Lung (tissue), 11 donors: ENCODE measurements at regions not wholly inside any gene's neighbourhood (a gene's known extent, or its start where the extent isn't known, plus 50 kb on each side); places are given as distances from the start of the nearest gene placed in this dataset.

Experiments
- ATAC-seq: fragments of 200-7000 bp; cut with Tn5 transposase; one replicate; pipeline ENCODE4 v1.9.1; 2020; ENCODE audit warnings: moderate number of reproducible peaks; ENCODE audit not compliant: insufficient read depth, low FRiP score
- DNase-seq, 3 donors: peaks; one replicate each; pipeline ENCODE4 v3.0.0-alpha.2; 2013 to 2017
- H3K27ac ChIP-seq, 2 donors: one replicate each; pipeline ENCODE4 v1.5.1; 2013; ENCODE audit warnings: mild to moderate bottlenecking in 2 of 2, moderate library complexity in 2 of 2, control low read depth in 1 of 2, inconsistent platforms in 1 of 2, low read depth in 1 of 2, low read length in 1 of 2
- H3K27me3 ChIP-seq, 3 donors: one replicate each; pipeline ENCODE4 v1.5.1; 2013; ENCODE audit warnings: low read length in 2 of 3; ENCODE audit not compliant: control insufficient read depth in 3 of 3, insufficient read depth in 3 of 3
- H3K36me3 ChIP-seq, 4 donors: one replicate each; pipeline ENCODE4 v1.5.1; 2013; ENCODE audit warnings: low read length in 4 of 4, mild to moderate bottlenecking in 1 of 4, moderate library complexity in 1 of 4; ENCODE audit not compliant: control insufficient read depth in 4 of 4, insufficient read depth in 4 of 4
- H3K4me1 ChIP-seq, 5 donors: one replicate each; pipeline ENCODE4 v1.5.1; 2013; ENCODE audit warnings: low read length in 5 of 5, mild to moderate bottlenecking in 2 of 5, moderate library complexity in 1 of 5; ENCODE audit not compliant: control insufficient read depth in 5 of 5, insufficient read depth in 5 of 5
- H3K4me3 ChIP-seq: one replicate; pipeline ENCODE4 v1.5.1; 2013; ENCODE audit warnings: mild to moderate bottlenecking, control low read depth, moderate library complexity
- H3K9ac ChIP-seq, 2 donors: one replicate each; pipeline ENCODE4 v1.5.1; 2013; ENCODE audit warnings: low read length in 2 of 2, control low read depth in 1 of 2; ENCODE audit not compliant: insufficient read depth in 1 of 2
- H3K9me3 ChIP-seq, 4 donors: one replicate each; pipeline ENCODE4 v1.5.1; 2013; ENCODE audit warnings: low read length in 3 of 4, mild to moderate bottlenecking in 1 of 4, moderate library complexity in 1 of 4; ENCODE audit not compliant: control insufficient read depth in 4 of 4, insufficient read depth in 3 of 4
- CTCF ChIP-seq: IDR thresholded peaks from 2 replicates; pipeline ENCODE4 v1.5.1; 2012; ENCODE audit warnings: mild to moderate bottlenecking; ENCODE audit errors: control extremely low read depth, extremely low read depth
- WGBS, 2 donors: extraction: QIAGEN DNeasy Blood & Tissue Kit; methylation state at CpG; one replicate each; pipeline ENCODE4 v1.1.7; 2013; 5-methylcytosine and 5-hydroxymethylcytosine counted together
- donor health status: control.
- donor health status: control.
- donor health status: Bipolar disorder and iron deficiency.
- donor health status: healthy.
- donor health status: DM: yes; HTN: yes; CAD: no.

- no peak for TF ChIP-seq CTCF
- Histone ChIP-seq H3K9me3 (peaks cover 0 to 9% (median 2%) of the 10 kb centered on the region in 4 donors), H3K36me3 (no peaks in the 10 kb centered on the region), H3K4me3 (no peak overlapping the region), H3K27ac (no peak overlapping the region), H3K4me1 (no peaks in the 10 kb centered on the region), H3K9ac (no peak overlapping the region), H3K27me3 (no peaks in the 10 kb centered on the region)
- ATAC-seq (no peak), DNase-seq (no peak)
Measured at GRCh38 chr18:33517950-33518349, 60.1 kb upstream of the ASXL3 start.

GRCh38 chr18:33513027-33513426 lies 65.0 kb upstream of the ASXL3 start:
- DNase-seq: no peak
- H3K4me1 ChIP-seq: no peaks in the 10 kb centered on the region
- ATAC-seq: no peak

GRCh38 chr18:33507019-33507418 lies 66.5 kb upstream of the CCDC178 start:
- no peak for ATAC-seq
- Histone ChIP-seq H3K4me3 (no peak overlapping the region), H3K4me1 (no peaks in the 10 kb centered on the region), H3K9me3 (peaks cover 0 to 4% (median 0%) of the 10 kb centered on the region in 4 donors), H3K9ac (no peak overlapping the region), H3K27me3 (no peaks in the 10 kb centered on the region), H3K36me3 (no peaks in the 10 kb centered on the region), H3K27ac (no peak overlapping the region)
- 76 to 84% methylated on average over 1 of the region's 1 CpG for WGBS, 2 donors
- DNase-seq: no peak
- no peak for TF ChIP-seq CTCF

More at GRCh38 chr18:33513027-33513426, 65.0 kb upstream of the ASXL3 start:
- no peaks in the 10 kb centered on the region for H3K27me3 ChIP-seq
- peaks cover 0 to 9% (median 5%) of the 10 kb centered on the region in 4 donors for H3K9me3 ChIP-seq
- H3K36me3 ChIP-seq: no peaks in the 10 kb centered on the region
- no peak overlapping the region for H3K27ac ChIP-seq
- no peak for TF ChIP-seq CTCF
- H3K4me3 ChIP-seq: no peak overlapping the region
- no peak overlapping the region for H3K9ac ChIP-seq

GRCh38 chr18:33505798-33506197 lies 65.3 kb upstream of the CCDC178 start:
- no peak overlapping the region for H3K4me3 ChIP-seq

More at GRCh38 chr18:33505798-33506197, 65.3 kb upstream of the CCDC178 start:
- Histone ChIP-seq H3K4me1 (no peaks in the 10 kb centered on the region), H3K27me3 (no peaks in the 10 kb centered on the region), H3K27ac (no peak overlapping the region), H3K36me3 (no peaks in the 10 kb centered on the region), H3K9me3 (peaks cover 0 to 3% (median 0%) of the 10 kb centered on the region in 4 donors), H3K9ac (no peak overlapping the region)
- no peak for TF ChIP-seq CTCF
- ATAC-seq (no peak), DNase-seq (no peak)
